ENCODE measurements at regions not wholly inside any gene's neighbourhood (a gene's known extent, or its start where the extent isn't known, plus 50 kb on each side); places are given as distances from the start of the nearest gene placed in this dataset.

DNA sequence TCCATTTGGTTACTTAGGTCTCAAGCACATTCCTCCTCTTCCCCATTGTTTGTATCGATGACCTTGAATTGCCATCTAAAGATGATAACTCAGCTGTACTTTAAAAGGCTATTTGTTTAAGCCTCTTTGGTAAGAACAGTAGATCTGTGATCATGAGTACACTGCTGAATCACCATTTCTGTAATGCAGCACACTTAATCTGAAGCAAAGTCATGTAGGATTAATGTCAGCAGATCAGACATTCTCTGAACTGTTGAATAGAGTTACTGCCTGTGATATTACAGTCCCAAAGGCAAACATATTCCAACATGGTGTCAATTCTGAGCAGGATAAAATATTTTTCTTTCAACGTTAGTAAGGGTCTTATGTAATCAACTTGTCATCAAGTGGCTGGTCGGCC lies 631.6 kb downstream of the TECRL start:
- Mint-ChIP-seq H3K4me1 (ENCODE audit: insufficient read depth, unreplicated experiment) (no peaks in the 10 kb centered on the region), H3K4me3 (ENCODE audit: unreplicated experiment) (no peak overlapping the region), H3K36me3 (ENCODE audit: insufficient read depth, unreplicated experiment) (no peaks in the 10 kb centered on the region), H3K27me3 (ENCODE audit: insufficient read depth, unreplicated experiment) (no peaks in the 10 kb centered on the region), H3K9me3 (ENCODE audit: unreplicated experiment) (peaks cover 14% of the 10 kb centered on the region), H3K27ac (ENCODE audit: low read depth, unreplicated experiment) (no peak overlapping the region)
- TF ChIP-seq, protein P1, sequence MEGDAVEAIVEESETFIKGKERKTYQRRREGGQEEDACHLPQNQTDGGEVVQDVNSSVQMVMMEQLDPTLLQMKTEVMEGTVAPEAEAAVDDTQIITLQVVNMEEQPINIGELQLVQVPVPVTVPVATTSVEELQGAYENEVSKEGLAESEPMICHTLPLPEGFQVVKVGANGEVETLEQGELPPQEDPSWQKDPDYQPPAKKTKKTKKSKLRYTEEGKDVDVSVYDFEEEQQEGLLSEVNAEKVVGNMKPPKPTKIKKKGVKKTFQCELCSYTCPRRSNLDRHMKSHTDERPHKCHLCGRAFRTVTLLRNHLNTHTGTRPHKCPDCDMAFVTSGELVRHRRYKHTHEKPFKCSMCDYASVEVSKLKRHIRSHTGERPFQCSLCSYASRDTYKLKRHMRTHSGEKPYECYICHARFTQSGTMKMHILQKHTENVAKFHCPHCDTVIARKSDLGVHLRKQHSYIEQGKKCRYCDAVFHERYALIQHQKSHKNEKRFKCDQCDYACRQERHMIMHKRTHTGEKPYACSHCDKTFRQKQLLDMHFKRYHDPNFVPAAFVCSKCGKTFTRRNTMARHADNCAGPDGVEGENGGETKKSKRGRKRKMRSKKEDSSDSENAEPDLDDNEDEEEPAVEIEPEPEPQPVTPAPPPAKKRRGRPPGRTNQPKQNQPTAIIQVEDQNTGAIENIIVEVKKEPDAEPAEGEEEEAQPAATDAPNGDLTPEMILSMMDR (IDR thresholded peaks at IDR 0.05; ENCODE audit: unreplicated experiment) = no peak
- BruUV-seq (replicated peaks) = no TSS peak
- intact Hi-C loops (cut with micrococcal nuclease) = no loop called here
- CTCF ChIA-PET = no interaction called here
- POLR2A ChIA-PET = no interaction called here
- DNase-seq (ENCODE audit: unreplicated experiment) = no peak

DNA sequence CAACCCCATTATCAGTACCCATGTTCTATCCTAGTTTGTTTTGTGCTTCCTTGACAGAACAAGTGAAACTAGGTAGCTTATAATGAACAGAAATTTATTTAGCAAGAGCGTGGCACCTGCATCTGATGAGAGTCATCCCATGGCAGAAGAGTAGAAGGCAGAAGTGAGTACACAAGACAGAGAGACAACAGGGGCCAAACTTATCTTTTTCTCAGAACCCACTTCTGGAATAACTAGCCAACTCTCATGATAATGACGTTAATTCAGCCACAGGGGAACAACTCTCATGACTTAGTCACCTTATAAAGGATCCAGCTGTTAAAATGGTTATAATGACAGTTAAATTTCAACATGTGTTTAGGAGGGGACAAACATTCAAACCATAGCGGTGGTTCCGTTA lies 644.9 kb downstream of the TECRL start:
- intact Hi-C loops (cut with micrococcal nuclease) = no loop called here
- Mint-ChIP-seq H3K27me3 (ENCODE audit: insufficient read depth, unreplicated experiment) (no peaks in the 10 kb centered on the region), H3K4me3 (ENCODE audit: unreplicated experiment) (no peak overlapping the region), H3K9me3 (ENCODE audit: unreplicated experiment) (no peaks in the 10 kb centered on the region), H3K36me3 (ENCODE audit: insufficient read depth, unreplicated experiment) (peaks cover 6% of the 10 kb centered on the region), H3K4me1 (ENCODE audit: insufficient read depth, unreplicated experiment) (no peaks in the 10 kb centered on the region), H3K27ac (ENCODE audit: low read depth, unreplicated experiment) (no peak overlapping the region)
- POLR2A ChIA-PET = no interaction called here
- CTCF ChIA-PET = interaction anchor here (1.2 kb wide), 1 partner anchor 30 kb away, joined by 3 read pairs; no protein-coding TSS in a partner anchor
- no peak for DNase-seq (ENCODE audit: unreplicated experiment)
- TF ChIP-seq, protein P1 (IDR thresholded peaks at IDR 0.05; ENCODE audit: unreplicated experiment) = no peak
- no TSS peak for BruUV-seq (replicated peaks)

DNA sequence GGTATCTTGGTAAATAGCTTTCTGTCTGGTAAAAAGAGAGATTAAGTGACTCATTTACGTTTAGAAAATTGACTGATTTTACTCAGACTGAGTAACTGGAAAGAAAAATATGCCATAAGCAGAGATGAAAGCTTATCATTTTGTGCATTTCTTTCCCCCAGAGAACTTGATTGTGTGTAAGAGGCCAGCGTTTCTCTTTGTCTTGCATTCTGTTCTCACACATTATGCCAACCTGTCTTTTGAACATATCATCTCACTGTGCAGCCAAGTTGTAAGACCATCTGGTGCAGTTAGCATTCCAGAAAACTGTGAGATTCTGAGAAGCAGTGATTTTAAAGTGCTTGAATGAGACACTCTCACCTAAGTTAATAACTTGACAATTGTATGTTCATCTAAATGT lies 651.3 kb downstream of the TECRL start:
- intact Hi-C loops (cut with micrococcal nuclease) = no loop called here
- no peaks in the 10 kb centered on the region for H3K27me3 Mint-ChIP-seq (ENCODE audit: insufficient read depth, unreplicated experiment)
- H3K36me3 Mint-ChIP-seq (ENCODE audit: insufficient read depth, unreplicated experiment) = no peaks in the 10 kb centered on the region
- H3K4me1 Mint-ChIP-seq (ENCODE audit: insufficient read depth, unreplicated experiment) = no peaks in the 10 kb centered on the region
- BruUV-seq (replicated peaks) = no TSS peak
- DNase-seq (ENCODE audit: unreplicated experiment) = no peak
- CTCF ChIA-PET = no interaction called here
- no peak overlapping the region for H3K27ac Mint-ChIP-seq (ENCODE audit: low read depth, unreplicated experiment)
- H3K4me3 Mint-ChIP-seq (ENCODE audit: unreplicated experiment) = no peak overlapping the region
- TF ChIP-seq, protein P1 (IDR thresholded peaks at IDR 0.05; ENCODE audit: unreplicated experiment) = no peak
- no peaks in the 10 kb centered on the region for H3K9me3 Mint-ChIP-seq (ENCODE audit: unreplicated experiment)
- POLR2A ChIA-PET = no interaction called here

DNA sequence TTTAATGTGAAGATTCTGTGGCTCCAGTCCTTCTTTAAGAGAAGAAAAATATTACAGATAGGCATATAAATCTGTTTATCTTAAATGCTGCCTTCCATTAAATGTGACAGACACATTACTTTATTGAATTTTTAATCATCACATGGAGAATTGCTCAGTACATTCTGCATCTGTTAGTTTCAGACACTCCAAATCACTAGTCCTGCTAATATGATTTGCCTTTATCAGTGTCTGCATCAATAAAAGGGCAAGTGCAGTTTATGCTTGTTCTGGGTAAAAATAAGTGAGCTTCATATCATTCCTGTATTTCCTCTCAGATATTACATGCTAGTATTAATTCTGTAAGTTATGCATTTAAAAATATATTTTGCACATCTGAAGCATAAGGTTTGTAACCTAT lies 666.4 kb downstream of the TECRL start:
- TF ChIP-seq, protein P1 (IDR thresholded peaks at IDR 0.05; ENCODE audit: unreplicated experiment) = no peak
- H3K27me3 Mint-ChIP-seq (ENCODE audit: insufficient read depth, unreplicated experiment) = no peaks in the 10 kb centered on the region
- H3K4me3 Mint-ChIP-seq (ENCODE audit: unreplicated experiment) = no peak overlapping the region
- no peak overlapping the region for H3K27ac Mint-ChIP-seq (ENCODE audit: low read depth, unreplicated experiment)
- no peaks in the 10 kb centered on the region for H3K4me1 Mint-ChIP-seq (ENCODE audit: insufficient read depth, unreplicated experiment)
- DNase-seq (ENCODE audit: unreplicated experiment) = no peak
- no peaks in the 10 kb centered on the region for H3K9me3 Mint-ChIP-seq (ENCODE audit: unreplicated experiment)
- BruUV-seq (replicated peaks) = no TSS peak
- intact Hi-C loops (cut with micrococcal nuclease) = no loop called here
- ChIA-PET CTCF (no interaction called here), POLR2A (no interaction called here)
- no peaks in the 10 kb centered on the region for H3K36me3 Mint-ChIP-seq (ENCODE audit: insufficient read depth, unreplicated experiment)

Measured in MCF 10A (cell line).